ENCODE measurements at regions not wholly inside any gene's neighbourhood (a gene's known extent, or its start where the extent isn't known, plus 50 kb on each side); places are given as distances from the start of the nearest gene placed in this dataset.
"Not testable (repeated sequence)": the region's sequence is repeated elsewhere in the genome, so short reads cannot be mapped to it uniquely, and the experiment has no call there.

DNA sequence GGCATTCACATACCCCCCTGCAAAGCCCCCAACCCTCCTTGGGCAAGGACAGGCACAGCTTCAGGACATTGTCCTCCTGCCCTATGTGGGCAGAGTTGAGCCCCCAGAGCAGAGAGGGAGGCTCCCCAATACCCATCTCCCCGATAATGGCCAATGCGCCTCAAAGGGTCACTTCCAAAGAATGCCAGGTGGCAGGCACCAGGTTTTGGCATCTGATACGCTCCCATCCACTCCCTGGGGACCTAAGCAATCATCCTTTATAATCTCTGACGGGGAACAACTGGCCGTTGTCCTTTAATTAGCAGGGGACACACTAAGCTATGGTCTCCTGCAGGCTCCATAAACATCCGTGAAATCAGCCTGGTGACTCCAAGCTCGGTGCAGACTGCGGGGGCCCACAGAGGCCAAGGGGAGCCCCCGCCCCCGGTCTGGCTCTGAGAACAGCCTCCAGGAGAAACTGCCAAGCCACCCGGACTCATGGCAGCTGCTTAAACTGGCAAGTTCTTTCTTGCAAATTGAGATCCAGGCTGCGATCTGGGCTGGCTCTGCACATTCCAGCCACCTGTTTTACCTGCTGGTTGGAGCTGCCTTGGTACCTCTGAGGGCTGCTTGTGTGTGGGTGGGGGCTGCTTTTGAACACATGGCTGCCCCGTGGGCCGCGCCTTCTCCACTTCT is 123.2 kb upstream of the SULF2 start:
- peak; percentile 93 to 96 for DNase-seq
- Histone ChIP-seq H3K27ac (peak overlapping the region; percentile 68), H3K4me1 (peaks cover 64% of the 10 kb centered on the region)
- H3K36me3 ChIP-seq; H3K9me3 ChIP-seq (replicated peaks); H3K4me3 ChIP-seq; H3K27me3 ChIP-seq: not testable (repeated sequence)

DNA sequence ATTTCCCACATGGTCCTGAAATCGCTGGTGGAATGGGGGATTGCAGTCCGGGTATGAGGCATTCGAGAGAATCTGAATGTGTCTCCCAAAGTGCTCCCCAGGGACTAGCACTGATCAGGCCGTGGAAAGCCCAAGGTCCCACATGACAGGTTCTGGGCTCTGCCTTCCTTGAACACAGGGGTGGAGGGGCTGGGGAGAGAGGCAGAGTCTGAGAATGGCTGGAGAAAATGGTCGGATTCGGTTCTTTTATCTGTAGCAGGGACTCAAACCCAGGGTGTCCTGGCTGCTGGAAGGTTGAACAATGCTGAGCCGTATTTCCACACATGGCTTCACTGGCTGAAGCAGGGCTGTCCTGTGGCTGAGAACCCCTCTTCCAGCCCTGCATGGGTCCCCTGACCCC is 122.7 kb upstream of the SULF2 start:
- H3K27me3 ChIP-seq; H3K4me3 ChIP-seq; H3K36me3 ChIP-seq; H3K9me3 ChIP-seq (replicated peaks): not testable (repeated sequence)
- H3K4me1 ChIP-seq: peaks cover 60% of the 10 kb centered on the region
- peak overlapping the region; percentile 68 for H3K27ac ChIP-seq
- DNase-seq: peak; percentile 62 to 77

DNA sequence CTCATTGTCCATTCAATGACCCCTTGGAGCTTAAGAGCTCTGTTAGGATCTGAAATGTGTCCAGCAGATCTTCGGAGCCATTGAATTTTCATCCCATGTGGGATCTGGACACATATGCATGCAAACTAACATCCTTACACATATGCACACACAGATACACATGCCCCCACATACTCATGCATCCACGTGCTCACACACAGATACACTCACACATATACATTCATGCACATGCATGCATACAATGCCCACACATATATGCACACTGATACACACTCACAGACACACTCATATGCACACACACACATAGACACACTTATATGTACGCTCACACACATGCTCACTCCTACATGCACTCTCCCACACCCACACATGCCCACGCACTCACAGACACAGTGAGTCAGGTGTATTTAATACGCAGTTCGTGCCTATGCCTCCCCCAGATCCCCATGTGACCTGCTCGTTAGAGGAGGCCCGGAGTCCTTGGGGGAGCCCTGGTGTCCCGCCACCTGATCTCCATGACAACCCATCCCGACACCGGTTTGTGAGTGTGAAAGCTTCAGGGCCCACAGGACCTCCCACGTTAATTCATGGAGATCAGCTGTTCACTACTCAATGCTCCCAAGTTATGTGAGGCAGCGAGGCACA is 121.9 kb upstream of the SULF2 start:
- Histone ChIP-seq H3K9me3 (replicated peaks) (no peaks in the 10 kb centered on the region), H3K4me3 (no peak overlapping the region), H3K27me3 (no peaks in the 10 kb centered on the region), H3K4me1 (peaks cover 55% of the 10 kb centered on the region), H3K27ac (peak overlapping the region; percentile 68; the same call in 1 of the 2 replicates), H3K36me3 (no peaks in the 10 kb centered on the region)
- DNase-seq: peak; percentile 76 to 84

DNA sequence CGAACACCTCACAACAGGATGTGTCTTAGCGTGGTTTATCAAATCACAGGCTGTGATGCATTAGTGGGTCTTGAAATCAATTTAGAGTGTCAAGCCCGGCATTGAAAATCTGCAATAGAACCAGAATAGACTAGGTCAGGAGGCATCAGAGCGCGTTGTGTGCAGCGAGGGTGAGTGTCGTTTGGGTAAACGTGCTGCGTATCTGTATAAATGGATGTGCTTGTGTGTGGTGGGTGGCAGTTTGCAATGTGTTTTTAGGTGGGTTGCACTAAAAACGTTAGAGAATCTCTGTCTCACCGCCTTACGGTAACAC is 121.0 kb upstream of the SULF2 start:
- Histone ChIP-seq H3K27ac (no peak overlapping the region), H3K27me3 (no peaks in the 10 kb centered on the region), H3K4me1 (peaks cover 47% of the 10 kb centered on the region), H3K36me3 (no peaks in the 10 kb centered on the region), H3K9me3 (replicated peaks) (no peaks in the 10 kb centered on the region), H3K4me3 (no peak overlapping the region)
- no peak for DNase-seq

DNA sequence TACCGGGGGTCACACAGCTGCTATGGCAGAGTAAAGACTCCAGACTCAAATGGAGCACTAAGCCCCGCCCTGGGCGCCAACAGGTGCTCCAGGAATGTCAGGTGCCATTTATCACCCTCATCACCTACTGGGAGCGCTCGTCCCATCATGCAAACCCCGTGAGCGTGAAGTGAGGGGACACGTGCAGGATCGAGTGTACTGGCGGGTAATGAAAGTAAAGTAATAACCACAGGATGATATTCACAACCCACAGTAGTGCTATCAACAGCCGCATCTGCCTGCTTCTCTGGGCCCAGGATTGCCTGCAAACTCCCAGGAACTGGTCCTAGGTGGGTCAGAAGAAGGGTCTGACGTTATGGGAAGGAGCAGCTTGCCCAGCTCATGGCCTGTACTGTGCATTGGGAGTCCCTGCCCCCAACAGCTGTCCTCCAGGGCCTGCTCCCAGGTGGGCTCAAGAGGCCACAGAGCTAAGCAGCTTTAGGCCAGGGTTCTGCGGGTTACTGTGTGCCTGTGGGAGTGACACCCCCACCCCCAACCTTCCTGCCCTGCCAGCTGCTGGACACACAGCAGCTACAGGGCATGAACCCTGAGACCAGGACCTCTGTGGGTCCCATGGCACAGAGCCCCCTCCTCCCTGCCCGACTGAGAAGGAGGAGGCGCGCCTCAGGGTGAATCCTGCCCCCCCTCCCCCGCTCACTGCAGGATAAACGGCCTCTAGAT is 120.5 kb upstream of the SULF2 start:
- Histone ChIP-seq H3K27me3 (no peaks in the 10 kb centered on the region), H3K4me3 (no peak overlapping the region), H3K36me3 (no peaks in the 10 kb centered on the region), H3K27ac (no peak overlapping the region), H3K4me1 (peaks cover 42% of the 10 kb centered on the region), H3K9me3 (replicated peaks) (no peaks in the 10 kb centered on the region)
- DNase-seq: peak; percentile 45 to 54

DNA sequence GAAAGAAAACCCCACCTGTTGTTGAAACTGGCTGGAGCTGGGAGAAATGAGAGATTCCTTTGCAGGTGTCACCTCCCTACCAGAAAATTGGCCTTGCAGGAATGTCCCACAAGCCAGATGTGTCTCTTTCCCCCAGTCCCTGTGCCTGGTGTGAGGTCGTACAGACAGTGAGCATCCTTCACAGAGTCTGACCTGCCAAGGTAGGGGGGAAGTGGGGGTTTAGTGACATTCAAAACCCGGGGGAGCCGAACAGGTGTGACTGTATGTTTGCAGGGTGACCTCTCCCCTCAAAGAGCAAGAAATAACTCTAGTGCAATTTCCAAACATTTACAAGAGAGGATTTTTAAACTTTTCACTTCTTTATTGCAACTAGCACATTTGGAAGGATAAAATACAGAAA is 117.7 kb upstream of the SULF2 start:
- not testable (repeated sequence) for H3K27ac ChIP-seq; H3K4me3 ChIP-seq; H3K36me3 ChIP-seq; H3K9me3 ChIP-seq (replicated peaks); DNase-seq; H3K27me3 ChIP-seq
- H3K4me1 ChIP-seq: peaks cover 26% of the 10 kb centered on the region

DNA sequence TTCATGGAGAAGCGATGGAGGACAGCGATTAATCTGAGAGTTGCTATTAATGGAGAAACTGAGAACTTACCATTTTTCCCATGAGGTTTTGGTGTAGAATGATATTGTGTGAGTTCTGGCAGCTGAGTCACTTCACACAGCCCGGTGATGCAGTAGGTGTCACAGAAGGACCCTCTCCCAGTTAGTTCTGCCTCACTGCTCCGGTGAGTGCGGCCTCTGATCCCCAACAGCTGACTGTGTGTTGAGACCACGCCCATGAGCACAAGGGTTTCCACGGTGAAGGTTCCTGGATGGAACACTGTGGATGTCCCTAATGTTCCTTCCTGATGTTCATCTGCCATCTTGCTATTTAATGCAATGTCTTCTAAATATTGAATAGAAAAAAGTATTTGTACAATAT is 114.0 kb upstream of the SULF2 start:
- not testable (repeated sequence) for H3K4me3 ChIP-seq; H3K27me3 ChIP-seq; H3K9me3 ChIP-seq (replicated peaks); DNase-seq; H3K36me3 ChIP-seq; H3K27ac ChIP-seq; H3K4me1 ChIP-seq

DNA sequence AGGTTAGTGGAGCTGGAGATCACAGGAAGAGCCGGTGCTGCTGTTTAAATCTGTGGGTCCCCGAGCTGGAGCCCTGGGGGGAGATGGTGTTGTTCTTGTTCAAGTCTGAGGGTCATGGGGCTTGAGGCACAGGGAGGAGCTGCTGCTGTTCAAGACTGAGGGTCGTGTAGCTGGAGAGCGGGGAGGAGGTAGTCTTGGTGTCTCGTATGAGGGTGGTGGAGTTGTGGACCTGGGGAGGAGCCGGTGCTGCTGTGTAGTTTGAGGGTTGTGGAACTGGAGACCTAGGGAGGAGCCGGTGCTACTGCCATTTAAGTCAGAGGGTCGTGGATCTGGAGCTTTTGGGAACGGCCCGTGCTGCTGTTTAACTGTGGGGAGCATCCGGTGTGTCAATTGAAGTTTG is 112.2 kb upstream of the SULF2 start:
- Histone ChIP-seq H3K27me3 (no peaks in the 10 kb centered on the region), H3K9me3 (replicated peaks) (no peaks in the 10 kb centered on the region), H3K27ac (no peak overlapping the region), H3K4me1 (no peaks in the 10 kb centered on the region), H3K4me3 (no peak overlapping the region), H3K36me3 (no peaks in the 10 kb centered on the region)
- DNase-seq: no peak

DNA sequence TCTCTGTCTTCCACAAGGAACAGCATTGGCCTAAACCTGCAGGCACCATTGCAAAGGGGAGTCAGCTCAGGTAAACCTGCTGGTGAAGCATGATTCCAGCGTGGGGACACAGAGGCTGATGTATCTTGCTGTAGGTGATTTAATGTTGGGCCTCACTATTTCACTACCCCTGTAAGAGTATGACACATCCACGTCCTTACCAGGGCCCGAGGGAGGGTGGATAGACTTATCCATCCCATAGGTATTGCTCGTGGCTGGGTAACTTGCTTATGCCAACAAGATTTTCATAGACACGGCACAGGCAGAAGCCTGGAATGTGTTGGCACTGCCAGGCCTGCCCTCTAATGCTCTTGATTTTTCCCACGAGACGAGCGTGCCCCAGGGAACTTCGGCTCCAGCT is 107.4 kb upstream of the SULF2 start:
- H3K4me1 ChIP-seq; H3K27me3 ChIP-seq; DNase-seq; H3K27ac ChIP-seq; H3K9me3 ChIP-seq (replicated peaks); H3K36me3 ChIP-seq; H3K4me3 ChIP-seq: not testable (repeated sequence)

DNA sequence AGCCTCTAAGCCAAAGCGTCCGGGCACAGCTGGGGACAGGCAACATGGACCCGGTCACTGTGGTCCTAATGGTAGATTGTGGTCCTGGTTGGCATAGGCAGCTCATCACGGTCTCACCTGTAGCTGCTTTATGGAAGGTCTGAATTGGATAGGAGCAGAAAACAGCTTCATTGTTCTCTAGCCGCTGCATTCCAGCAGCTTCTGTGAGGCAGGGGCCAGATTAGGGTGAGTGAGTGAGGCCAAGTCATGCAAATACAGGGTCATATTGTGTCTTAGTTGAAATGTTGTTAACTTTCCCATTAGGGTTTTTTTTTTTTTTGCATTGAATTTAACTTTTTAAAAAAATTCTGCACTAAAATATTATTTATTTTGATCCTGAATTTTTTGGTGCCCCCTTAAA is 105.4 kb upstream of the SULF2 start:
- not testable (repeated sequence) for H3K4me1 ChIP-seq; H3K27me3 ChIP-seq; H3K27ac ChIP-seq; H3K9me3 ChIP-seq (replicated peaks); H3K4me3 ChIP-seq; DNase-seq; H3K36me3 ChIP-seq

DNA sequence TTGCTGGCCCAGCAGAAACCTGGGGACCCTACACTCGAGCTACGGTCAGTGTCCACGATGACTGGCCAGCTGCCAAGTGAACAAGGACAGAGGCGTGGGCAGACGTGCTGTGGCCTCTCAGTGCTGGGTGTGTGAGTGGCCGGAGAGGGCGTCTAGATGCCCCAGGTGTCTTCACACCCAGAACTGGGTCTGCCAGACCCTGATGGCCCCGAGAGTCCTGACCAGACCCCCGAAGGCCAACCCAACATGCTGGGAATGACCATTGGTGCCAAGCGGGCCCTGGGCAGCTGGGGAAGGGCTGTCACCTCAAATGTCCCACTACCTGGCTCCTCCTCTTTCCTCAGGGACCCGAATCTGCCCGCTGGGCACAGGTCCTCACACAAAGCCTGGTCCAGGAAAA is 104.5 kb upstream of the SULF2 start:
- H3K4me3 ChIP-seq; H3K36me3 ChIP-seq; DNase-seq; H3K4me1 ChIP-seq; H3K27ac ChIP-seq; H3K9me3 ChIP-seq (replicated peaks); H3K27me3 ChIP-seq: not testable (repeated sequence)

DNA sequence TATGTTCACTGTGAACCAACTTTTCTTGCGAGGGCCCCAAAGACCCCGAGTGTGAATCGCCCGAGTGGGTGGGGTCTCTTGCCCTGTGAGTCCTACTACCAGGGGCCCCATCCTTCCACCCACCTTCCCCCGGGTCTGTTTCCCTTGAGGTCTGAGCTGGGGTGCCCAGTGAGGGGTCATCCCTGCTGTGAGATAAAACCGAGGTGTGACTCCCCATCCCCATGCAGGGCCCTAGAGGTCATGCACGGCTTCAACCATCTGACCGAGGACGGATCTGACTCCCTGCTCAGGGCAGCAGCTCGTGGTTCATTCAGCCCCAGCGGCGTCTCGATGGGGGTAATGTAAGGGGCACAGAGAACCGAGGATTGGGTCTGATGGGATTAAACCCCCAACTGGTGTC is 103.1 kb upstream of the SULF2 start:
- Histone ChIP-seq H3K36me3 (no peaks in the 10 kb centered on the region), H3K27ac (no peak overlapping the region), H3K27me3 (no peaks in the 10 kb centered on the region), H3K4me1 (no peaks in the 10 kb centered on the region), H3K4me3 (no peak overlapping the region), H3K9me3 (replicated peaks) (no peaks in the 10 kb centered on the region)
- no peak for DNase-seq

DNA sequence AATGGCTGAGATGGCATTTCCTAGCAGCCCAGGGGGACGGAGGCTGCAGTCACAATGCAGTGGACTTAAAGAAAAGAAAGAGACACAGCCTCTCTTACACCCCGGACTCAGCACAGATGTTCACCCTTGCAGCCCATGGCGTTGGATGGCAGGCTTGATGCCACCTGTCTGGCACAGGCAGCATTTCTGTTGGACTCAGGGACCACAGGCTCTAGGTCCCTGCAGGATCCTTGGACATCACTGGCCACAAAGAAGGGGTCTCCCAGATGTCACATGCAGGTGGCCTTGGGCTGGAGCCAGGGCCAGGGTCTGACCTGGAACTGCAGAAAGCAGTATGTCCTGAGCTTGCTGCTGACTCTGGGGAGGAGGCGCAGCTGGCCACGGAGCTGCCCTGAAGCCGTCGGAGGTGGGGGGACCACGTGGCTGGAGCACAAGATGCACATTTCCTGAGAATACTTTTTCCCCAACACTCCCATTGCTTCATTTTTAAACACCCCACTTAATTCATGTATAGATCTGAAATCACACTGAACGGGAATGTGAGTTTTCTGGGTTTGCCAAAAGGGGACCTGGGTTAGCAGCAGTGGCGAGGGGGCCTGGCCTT is 102.3 kb upstream of the SULF2 start:
- no peak for DNase-seq
- no peak overlapping the region for H3K4me3 ChIP-seq
- H3K9me3 ChIP-seq (replicated peaks): no peaks in the 10 kb centered on the region
- no peaks in the 10 kb centered on the region for H3K27me3 ChIP-seq
- no peaks in the 10 kb centered on the region for H3K36me3 ChIP-seq
- H3K4me1 ChIP-seq: no peaks in the 10 kb centered on the region
- no peak overlapping the region for H3K27ac ChIP-seq

DNA sequence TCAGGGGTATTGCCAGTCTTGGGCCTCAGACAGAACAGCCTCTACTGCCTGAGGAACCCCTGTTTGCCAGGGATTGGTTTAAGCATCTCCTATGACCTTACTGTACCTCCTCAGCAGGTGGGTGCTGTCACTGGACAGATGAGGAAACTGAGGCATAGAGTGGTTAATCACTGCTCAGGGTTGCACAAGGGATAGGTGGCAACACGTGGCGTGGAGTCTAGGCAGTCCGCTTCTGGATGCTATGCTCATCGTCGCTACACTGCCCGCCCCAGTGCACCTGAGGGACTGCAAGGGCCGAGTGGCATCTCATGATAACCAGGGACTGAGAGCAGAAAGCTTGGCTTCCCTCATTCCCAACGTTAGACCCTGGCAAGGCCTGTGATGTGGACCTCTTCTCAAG is 101.8 kb upstream of the SULF2 start:
- no peak for DNase-seq
- H3K9me3 ChIP-seq (replicated peaks): no peaks in the 10 kb centered on the region; the same call in 1 of the 2 replicates
- H3K27ac ChIP-seq: no peak overlapping the region
- no peaks in the 10 kb centered on the region for H3K4me1 ChIP-seq
- no peak overlapping the region for H3K4me3 ChIP-seq
- no peaks in the 10 kb centered on the region for H3K36me3 ChIP-seq
- H3K27me3 ChIP-seq: no peaks in the 10 kb centered on the region

DNA sequence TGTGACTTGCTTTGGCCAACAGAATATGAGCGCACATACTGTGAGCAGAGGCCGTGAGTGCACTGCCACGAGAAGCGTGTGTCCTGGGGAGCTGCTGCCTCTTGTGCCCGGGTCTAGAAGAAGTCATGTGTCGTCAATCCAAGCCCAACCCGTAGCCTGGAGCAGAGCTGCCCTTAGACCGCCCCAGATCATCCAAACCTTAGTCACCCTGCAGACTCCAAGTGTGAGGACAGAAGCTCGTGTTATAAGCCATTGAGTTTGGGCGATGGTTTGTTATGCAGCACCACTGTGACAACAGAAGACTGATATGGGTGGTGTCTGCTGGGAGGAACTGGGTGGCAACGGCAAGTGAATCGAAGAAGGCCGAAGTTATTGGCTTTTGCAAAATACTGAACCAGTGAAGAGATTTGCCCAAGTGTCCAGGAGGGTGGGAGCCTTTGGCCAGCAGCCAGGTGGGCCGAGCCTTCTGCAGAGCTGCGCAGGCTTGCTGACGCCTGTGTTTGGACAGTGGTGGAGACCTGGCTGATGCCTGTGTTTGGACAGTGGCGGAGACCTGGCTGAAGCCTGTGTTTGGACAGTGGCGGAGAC is 101.3 kb upstream of the SULF2 start:
- no peaks in the 10 kb centered on the region; the same call in 1 of the 2 replicates for H3K9me3 ChIP-seq (replicated peaks)
- no peaks in the 10 kb centered on the region for H3K36me3 ChIP-seq
- H3K27me3 ChIP-seq: no peaks in the 10 kb centered on the region
- H3K4me3 ChIP-seq: no peak overlapping the region
- DNase-seq: no peak
- no peak overlapping the region for H3K27ac ChIP-seq
- no peaks in the 10 kb centered on the region for H3K4me1 ChIP-seq

Measured in SJCRH30 (cell line).